ENCODE measurements at regions not wholly inside any gene's neighbourhood (a gene's known extent, or its start where the extent isn't known, plus 50 kb on each side); places are given as distances from the start of the nearest gene placed in this dataset.

GRCh38 chr15:31815411-31816155, 214.7 kb upstream of the CHRNA7 start:
- DNase-seq (ENCODE audit: low read depth in 2 of 2) = no peak

GRCh38 chr15:31822463-31822862, 207.9 kb upstream of the CHRNA7 start:
- no peak for DNase-seq (ENCODE audit: low read depth in 2 of 2)

- DNase-seq (ENCODE audit: low read depth in 2 of 2) = no peak
These were observed 206.3 kb upstream of the CHRNA7 start for GRCh38 chr15:31824024-31824423.

GRCh38 chr15:31828594-31828993, 201.7 kb upstream of the CHRNA7 start:
- no peak for DNase-seq (ENCODE audit: low read depth in 2 of 2)

GRCh38 chr15:31830591-31830990, 199.7 kb upstream of the CHRNA7 start:
- no peak for DNase-seq (ENCODE audit: low read depth in 2 of 2)

- DNase-seq (ENCODE audit: low read depth in 2 of 2) = no peak
These were observed 198.7 kb upstream of the CHRNA7 start for GRCh38 chr15:31831596-31831995.

- no peak for DNase-seq (ENCODE audit: low read depth in 2 of 2)
These were observed 195.7 kb upstream of the CHRNA7 start for GRCh38 chr15:31834654-31835053.

- DNase-seq (ENCODE audit: low read depth in 2 of 2) = no peak
These were observed 190.9 kb upstream of the CHRNA7 start for GRCh38 chr15:31839388-31839787.

- no peak for DNase-seq (ENCODE audit: low read depth in 2 of 2)
These were observed 189.4 kb upstream of the CHRNA7 start for GRCh38 chr15:31840849-31841476.

- DNase-seq (ENCODE audit: low read depth in 2 of 2) = no peak
These were observed 187.7 kb upstream of the CHRNA7 start for GRCh38 chr15:31842532-31843195.

- no peak for DNase-seq (ENCODE audit: low read depth in 2 of 2)
These were observed 186.8 kb upstream of the CHRNA7 start for GRCh38 chr15:31843426-31844055.

GRCh38 chr15:31845791-31846190, 184.5 kb upstream of the CHRNA7 start:
- DNase-seq (ENCODE audit: low read depth in 2 of 2) = no peak

- DNase-seq (ENCODE audit: low read depth in 2 of 2) = no peak
These were observed 182.4 kb upstream of the CHRNA7 start for GRCh38 chr15:31847961-31848360.

GRCh38 chr15:31848621-31849020, 181.7 kb upstream of the CHRNA7 start:
- no peak for DNase-seq (ENCODE audit: low read depth in 2 of 2)

- DNase-seq (ENCODE audit: low read depth in 2 of 2) = no peak
These were observed 177.1 kb upstream of the CHRNA7 start for GRCh38 chr15:31852933-31853799.

- no peak for DNase-seq (ENCODE audit: low read depth in 2 of 2)
These were observed 173.7 kb upstream of the CHRNA7 start for GRCh38 chr15:31856581-31856980.

GRCh38 chr15:31857194-31857593, 173.1 kb upstream of the CHRNA7 start:
- no peak for DNase-seq (ENCODE audit: low read depth in 2 of 2)

- no peak for DNase-seq (ENCODE audit: low read depth in 2 of 2)
These were observed 172.3 kb upstream of the CHRNA7 start for GRCh38 chr15:31858026-31858425.

- no peak for DNase-seq (ENCODE audit: low read depth in 2 of 2)
These were observed 164.1 kb upstream of the CHRNA7 start for GRCh38 chr15:31866248-31866647.

GRCh38 chr15:31867536-31868442, 162.5 kb upstream of the CHRNA7 start:
- DNase-seq (ENCODE audit: low read depth in 2 of 2) = peak; percentile 45 to 60
